WTC11 (cell line): ENCODE measurements at regions not wholly inside any gene's neighbourhood (a gene's known extent, or its start where the extent isn't known, plus 50 kb on each side); places are given as distances from the start of the nearest gene placed in this dataset.

ENCODE experiments used
- ATAC-seq: fragments of 200-7000 bp; cut with Tn5 transposase; 2 replicates; pipeline ENCODE4 v1.10.0; 2021; ENCODE audit warnings: mild to moderate bottlenecking, moderate library complexity
- CTCF ChIA-PET: fragments of 300-600 bp; sonication (Branson Sonifier 250); formaldehyde crosslinking; loops from one replicate; lab custom pipeline; 2021; ENCODE audit warnings: antibody characterized with exemption; lab: Charles Lee
- POLR2A ChIA-PET: fragments of 350-600 bp; sonication (Branson Sonifier 250); formaldehyde crosslinking; loops from one replicate; lab custom pipeline; 2021; ENCODE audit warnings: antibody characterized with exemption; lab: Charles Lee
- DNase-seq: peaks from one replicate; pipeline ENCODE4 v3.0.0; 2021; ENCODE audit warnings: low spot score
- H3K27ac Mint-ChIP-seq: 2 replicates; pipeline ENCODE4 v1.8.0; 2021; ENCODE audit warnings: mixed read lengths
- H3K27me3 Mint-ChIP-seq: 2 replicates; pipeline ENCODE4 v1.8.0; 2021; ENCODE audit warnings: low read depth, mild to moderate bottlenecking, moderate library complexity, mixed read lengths
- H3K36me3 Mint-ChIP-seq: 2 replicates; pipeline ENCODE4 v1.8.0; 2021; ENCODE audit warnings: mixed read lengths
- H3K4me1 Mint-ChIP-seq: 2 replicates; pipeline ENCODE4 v1.8.0; 2022; ENCODE audit warnings: mixed read lengths
- H3K4me3 Mint-ChIP-seq: 2 replicates; pipeline ENCODE4 v1.8.0; 2021; ENCODE audit warnings: mild to moderate bottlenecking, moderate library complexity, mixed read lengths
- H3K9me3 Mint-ChIP-seq: 2 replicates; pipeline ENCODE4 v1.8.0; 2021; ENCODE audit warnings: mixed read lengths
- AR ChIP-seq: fragments of 250-450 bp; sonication (Bioruptor Pico); IDR thresholded peaks from 2 replicates; pipeline ENCODE4 v1.9.0; 2021; ENCODE audit warnings: mild to moderate bottlenecking
- ATF1 ChIP-seq: sonication (generic); formaldehyde crosslinking; IDR thresholded peaks from 2 replicates; pipeline ENCODE4 v1.8.1; 2023; ENCODE audit warnings: mild to moderate bottlenecking, moderate library complexity, missing genetic modification reagents
- ETV6 ChIP-seq: sonication (generic); formaldehyde crosslinking; IDR thresholded peaks from 2 replicates; pipeline ENCODE4 v1.8.1; 2022; ENCODE audit warnings: mild to moderate bottlenecking, missing genetic modification reagents
- GABPB1 ChIP-seq: sonication (generic); formaldehyde crosslinking; IDR thresholded peaks from 2 replicates; pipeline ENCODE4 v1.8.1; 2023; ENCODE audit warnings: mild to moderate bottlenecking, missing genetic modification reagents
- GTF2I ChIP-seq: fragments of 250-450 bp; sonication (Bioruptor Pico); conservative IDR thresholded peaks from 2 replicates; pipeline ENCODE4 v1.4.0; 2021; ENCODE audit warnings: mild to moderate bottlenecking
- IRF2 ChIP-seq: sonication (generic); formaldehyde crosslinking; IDR thresholded peaks from 2 replicates; pipeline ENCODE4 v1.8.0; 2022; ENCODE audit warnings: low read depth, missing genetic modification reagents, borderline replicate concordance
- OVOL2 ChIP-seq: fragments of 250-450 bp; sonication (Bioruptor Pico); IDR thresholded peaks from 2 replicates; pipeline ENCODE4 v1.9.0; 2021; ENCODE audit warnings: mild to moderate bottlenecking, borderline replicate concordance
- PRRX2 ChIP-seq: fragments of 250-450 bp; sonication (Bioruptor Pico); IDR thresholded peaks from 2 replicates; pipeline ENCODE4 v1.8.0; 2021; ENCODE audit warnings: mild to moderate bottlenecking
- SMAD3 ChIP-seq: sonication (generic); formaldehyde crosslinking; IDR thresholded peaks from 2 replicates; pipeline ENCODE4 v1.8.0; 2022; ENCODE audit warnings: missing genetic modification reagents, mild to moderate bottlenecking, borderline replicate concordance
- ZMAT4 ChIP-seq: fragments of 250-450 bp; sonication (Bioruptor Pico); IDR thresholded peaks from 2 replicates; pipeline ENCODE4 v1.9.0; 2021; ENCODE audit warnings: mild to moderate bottlenecking
- ZNF263 ChIP-seq: sonication (generic); formaldehyde crosslinking; IDR thresholded peaks from 2 replicates; pipeline ENCODE4 v1.8.1; 2022; ENCODE audit warnings: low read depth, mild to moderate bottlenecking, moderate library complexity, missing genetic modification reagents
- ZNF416 ChIP-seq: fragments of 250-450 bp; sonication (Bioruptor Pico); IDR thresholded peaks from 2 replicates; pipeline ENCODE4 v1.9.0; 2021; ENCODE audit warnings: mild to moderate bottlenecking, inconsistent platforms
- TF ChIP-seq, protein P1 (sequence below): sonication (generic); formaldehyde crosslinking; conservative IDR thresholded peaks from 2 replicates; pipeline ENCODE4 v1.8.1; 2023; ENCODE audit warnings: mild to moderate bottlenecking, low read depth, missing genetic modification reagents, moderate library complexity
- TF ChIP-seq, protein P2 (sequence below): sonication (generic); formaldehyde crosslinking; IDR thresholded peaks from 2 replicates; pipeline ENCODE4 v1.8.1; 2023; ENCODE audit warnings: mild to moderate bottlenecking, missing genetic modification reagents
- TF ChIP-seq, protein P3 (sequence below): sonication (generic); formaldehyde crosslinking; IDR thresholded peaks from 2 replicates; pipeline ENCODE4 v1.8.1; 2022; ENCODE audit warnings: missing genetic modification reagents, borderline replicate concordance
- TF ChIP-seq, protein P4 (sequence below): sonication (generic); formaldehyde crosslinking; IDR thresholded peaks from 2 replicates; pipeline ENCODE4 v1.8.1; 2023; ENCODE audit warnings: mild to moderate bottlenecking, missing genetic modification reagents, moderate library complexity
- TF ChIP-seq, protein P5 (sequence below): sonication (generic); formaldehyde crosslinking; IDR thresholded peaks from 2 replicates; pipeline ENCODE4 v1.8.1; 2023; ENCODE audit warnings: mild to moderate bottlenecking, missing genetic modification reagents, moderate library complexity
- TF ChIP-seq, protein P6 (sequence below): fragments of 200-600 bp; IDR thresholded peaks from 2 replicates; pipeline ENCODE4 v1.8.0; 2022; ENCODE audit warnings: antibody characterized with exemption

DNA sequence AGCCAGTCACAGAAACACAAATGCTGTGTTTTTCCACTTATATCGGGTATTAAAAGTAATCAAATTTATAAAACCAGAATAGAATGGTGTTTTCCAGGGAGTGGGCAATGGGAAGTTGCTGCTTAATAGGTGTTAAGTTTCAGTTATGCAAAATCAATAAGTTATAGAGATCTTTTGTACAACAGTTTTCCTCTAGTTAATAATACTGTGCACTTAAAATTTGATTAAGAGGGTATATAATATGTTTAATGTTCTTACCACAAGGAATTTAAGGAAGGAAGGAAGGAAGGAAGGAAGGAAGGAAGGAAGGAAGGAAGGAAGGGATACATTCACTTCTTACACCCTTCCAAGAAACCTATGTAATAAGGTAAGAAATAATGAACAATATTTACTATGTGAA lies 867.7 kb upstream of the CDH6 start (continued):
- TF ChIP-seq, protein P1, sequence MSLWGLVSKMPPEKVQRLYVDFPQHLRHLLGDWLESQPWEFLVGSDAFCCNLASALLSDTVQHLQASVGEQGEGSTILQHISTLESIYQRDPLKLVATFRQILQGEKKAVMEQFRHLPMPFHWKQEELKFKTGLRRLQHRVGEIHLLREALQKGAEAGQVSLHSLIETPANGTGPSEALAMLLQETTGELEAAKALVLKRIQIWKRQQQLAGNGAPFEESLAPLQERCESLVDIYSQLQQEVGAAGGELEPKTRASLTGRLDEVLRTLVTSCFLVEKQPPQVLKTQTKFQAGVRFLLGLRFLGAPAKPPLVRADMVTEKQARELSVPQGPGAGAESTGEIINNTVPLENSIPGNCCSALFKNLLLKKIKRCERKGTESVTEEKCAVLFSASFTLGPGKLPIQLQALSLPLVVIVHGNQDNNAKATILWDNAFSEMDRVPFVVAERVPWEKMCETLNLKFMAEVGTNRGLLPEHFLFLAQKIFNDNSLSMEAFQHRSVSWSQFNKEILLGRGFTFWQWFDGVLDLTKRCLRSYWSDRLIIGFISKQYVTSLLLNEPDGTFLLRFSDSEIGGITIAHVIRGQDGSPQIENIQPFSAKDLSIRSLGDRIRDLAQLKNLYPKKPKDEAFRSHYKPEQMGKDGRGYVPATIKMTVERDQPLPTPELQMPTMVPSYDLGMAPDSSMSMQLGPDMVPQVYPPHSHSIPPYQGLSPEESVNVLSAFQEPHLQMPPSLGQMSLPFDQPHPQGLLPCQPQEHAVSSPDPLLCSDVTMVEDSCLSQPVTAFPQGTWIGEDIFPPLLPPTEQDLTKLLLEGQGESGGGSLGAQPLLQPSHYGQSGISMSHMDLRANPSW (CRISPR knock-in tag) = no peak
- TF ChIP-seq, protein P2, sequence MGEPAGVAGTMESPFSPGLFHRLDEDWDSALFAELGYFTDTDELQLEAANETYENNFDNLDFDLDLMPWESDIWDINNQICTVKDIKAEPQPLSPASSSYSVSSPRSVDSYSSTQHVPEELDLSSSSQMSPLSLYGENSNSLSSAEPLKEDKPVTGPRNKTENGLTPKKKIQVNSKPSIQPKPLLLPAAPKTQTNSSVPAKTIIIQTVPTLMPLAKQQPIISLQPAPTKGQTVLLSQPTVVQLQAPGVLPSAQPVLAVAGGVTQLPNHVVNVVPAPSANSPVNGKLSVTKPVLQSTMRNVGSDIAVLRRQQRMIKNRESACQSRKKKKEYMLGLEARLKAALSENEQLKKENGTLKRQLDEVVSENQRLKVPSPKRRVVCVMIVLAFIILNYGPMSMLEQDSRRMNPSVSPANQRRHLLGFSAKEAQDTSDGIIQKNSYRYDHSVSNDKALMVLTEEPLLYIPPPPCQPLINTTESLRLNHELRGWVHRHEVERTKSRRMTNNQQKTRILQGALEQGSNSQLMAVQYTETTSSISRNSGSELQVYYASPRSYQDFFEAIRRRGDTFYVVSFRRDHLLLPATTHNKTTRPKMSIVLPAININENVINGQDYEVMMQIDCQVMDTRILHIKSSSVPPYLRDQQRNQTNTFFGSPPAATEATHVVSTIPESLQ = no peak
- no peak for TF ChIP-seq AR (CRISPR knock-in tag)
- TF ChIP-seq OVOL2 (CRISPR knock-in tag) = no peak
- no peak for TF ChIP-seq ATF1 (CRISPR knock-in tag)
- TF ChIP-seq, protein P3, sequence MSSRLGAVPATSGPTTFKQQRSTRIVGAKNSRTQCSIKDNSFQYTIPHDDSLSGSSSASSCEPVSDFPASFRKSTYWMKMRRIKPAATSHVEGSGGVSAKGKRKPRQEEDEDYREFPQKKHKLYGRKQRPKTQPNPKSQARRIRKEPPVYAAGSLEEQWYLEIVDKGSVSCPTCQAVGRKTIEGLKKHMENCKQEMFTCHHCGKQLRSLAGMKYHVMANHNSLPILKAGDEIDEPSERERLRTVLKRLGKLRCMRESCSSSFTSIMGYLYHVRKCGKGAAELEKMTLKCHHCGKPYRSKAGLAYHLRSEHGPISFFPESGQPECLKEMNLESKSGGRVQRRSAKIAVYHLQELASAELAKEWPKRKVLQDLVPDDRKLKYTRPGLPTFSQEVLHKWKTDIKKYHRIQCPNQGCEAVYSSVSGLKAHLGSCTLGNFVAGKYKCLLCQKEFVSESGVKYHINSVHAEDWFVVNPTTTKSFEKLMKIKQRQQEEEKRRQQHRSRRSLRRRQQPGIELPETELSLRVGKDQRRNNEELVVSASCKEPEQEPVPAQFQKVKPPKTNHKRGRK (CRISPR knock-in tag) = no peak
- TF ChIP-seq, protein P4, sequence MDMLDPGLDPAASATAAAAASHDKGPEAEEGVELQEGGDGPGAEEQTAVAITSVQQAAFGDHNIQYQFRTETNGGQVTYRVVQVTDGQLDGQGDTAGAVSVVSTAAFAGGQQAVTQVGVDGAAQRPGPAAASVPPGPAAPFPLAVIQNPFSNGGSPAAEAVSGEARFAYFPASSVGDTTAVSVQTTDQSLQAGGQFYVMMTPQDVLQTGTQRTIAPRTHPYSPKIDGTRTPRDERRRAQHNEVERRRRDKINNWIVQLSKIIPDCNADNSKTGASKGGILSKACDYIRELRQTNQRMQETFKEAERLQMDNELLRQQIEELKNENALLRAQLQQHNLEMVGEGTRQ (CRISPR knock-in tag) = no peak

DNA sequence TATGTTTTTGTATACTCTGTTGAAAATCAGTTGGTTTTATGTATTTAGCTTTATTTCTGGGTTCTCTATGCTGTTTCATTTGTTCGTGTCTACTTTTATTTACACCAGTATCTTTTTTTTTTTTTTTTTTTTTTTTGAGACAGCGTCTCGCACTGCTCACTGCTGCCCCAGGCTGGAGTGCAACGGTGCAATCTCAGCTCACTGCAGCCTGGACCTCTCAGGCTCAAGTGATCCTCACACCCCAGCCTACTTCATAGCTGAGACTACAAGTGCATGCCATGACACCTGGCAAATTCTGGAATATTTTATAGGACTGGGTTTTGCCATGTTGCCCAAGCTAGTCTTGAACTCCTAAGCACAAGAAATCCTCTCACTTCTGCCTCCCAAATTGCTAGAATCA lies 869.4 kb upstream of the CDH6 start:
- ChIA-PET POLR2A (no interaction called here), CTCF (interaction anchor here (0.5 to 1.5 kb wide), 2 partner anchors 283 to 527 kb away, joined by 3 to 9 read pairs; no protein-coding TSS in a partner anchor)
- Mint-ChIP-seq H3K27ac (no peak overlapping the region), H3K4me3 (no peak overlapping the region), H3K36me3 (no peaks in the 10 kb centered on the region), H3K27me3 (no peaks in the 10 kb centered on the region), H3K9me3 (no peaks in the 10 kb centered on the region), H3K4me1 (0 out of 2 replicates have a peak, but pooled peaks cover 3% of the 10 kb centered on the region)
- peak; percentile 96 for ATAC-seq
- peak; percentile 48 for DNase-seq
- no peak for TF ChIP-seq GABPB1
- TF ChIP-seq ZMAT4 (CRISPR knock-in tag) = no peak
- TF ChIP-seq AR (CRISPR knock-in tag) = no peak
- TF ChIP-seq, protein P4 (CRISPR knock-in tag) = no peak
- TF ChIP-seq PRRX2 (CRISPR knock-in tag) = no peak
- no peak for TF ChIP-seq ETV6
- no peak for TF ChIP-seq GTF2I (CRISPR knock-in tag)
- no peak for TF ChIP-seq IRF2 (CRISPR knock-in tag)
- TF ChIP-seq ZNF263 (CRISPR knock-in tag) = no peak
- TF ChIP-seq, protein P5, sequence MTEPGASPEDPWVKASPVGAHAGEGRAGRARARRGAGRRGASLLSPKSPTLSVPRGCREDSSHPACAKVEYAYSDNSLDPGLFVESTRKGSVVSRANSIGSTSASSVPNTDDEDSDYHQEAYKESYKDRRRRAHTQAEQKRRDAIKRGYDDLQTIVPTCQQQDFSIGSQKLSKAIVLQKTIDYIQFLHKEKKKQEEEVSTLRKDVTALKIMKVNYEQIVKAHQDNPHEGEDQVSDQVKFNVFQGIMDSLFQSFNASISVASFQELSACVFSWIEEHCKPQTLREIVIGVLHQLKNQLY (CRISPR knock-in tag) = no peak
- TF ChIP-seq SMAD3 (CRISPR knock-in tag) = no peak
- TF ChIP-seq, protein P6, sequence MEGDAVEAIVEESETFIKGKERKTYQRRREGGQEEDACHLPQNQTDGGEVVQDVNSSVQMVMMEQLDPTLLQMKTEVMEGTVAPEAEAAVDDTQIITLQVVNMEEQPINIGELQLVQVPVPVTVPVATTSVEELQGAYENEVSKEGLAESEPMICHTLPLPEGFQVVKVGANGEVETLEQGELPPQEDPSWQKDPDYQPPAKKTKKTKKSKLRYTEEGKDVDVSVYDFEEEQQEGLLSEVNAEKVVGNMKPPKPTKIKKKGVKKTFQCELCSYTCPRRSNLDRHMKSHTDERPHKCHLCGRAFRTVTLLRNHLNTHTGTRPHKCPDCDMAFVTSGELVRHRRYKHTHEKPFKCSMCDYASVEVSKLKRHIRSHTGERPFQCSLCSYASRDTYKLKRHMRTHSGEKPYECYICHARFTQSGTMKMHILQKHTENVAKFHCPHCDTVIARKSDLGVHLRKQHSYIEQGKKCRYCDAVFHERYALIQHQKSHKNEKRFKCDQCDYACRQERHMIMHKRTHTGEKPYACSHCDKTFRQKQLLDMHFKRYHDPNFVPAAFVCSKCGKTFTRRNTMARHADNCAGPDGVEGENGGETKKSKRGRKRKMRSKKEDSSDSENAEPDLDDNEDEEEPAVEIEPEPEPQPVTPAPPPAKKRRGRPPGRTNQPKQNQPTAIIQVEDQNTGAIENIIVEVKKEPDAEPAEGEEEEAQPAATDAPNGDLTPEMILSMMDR = no peak
- no peak for TF ChIP-seq ZNF416 (CRISPR knock-in tag)
